T follicular helper cell (primary cell): ENCODE measurements at regions not wholly inside any gene's neighbourhood (a gene's known extent, or its start where the extent isn't known, plus 50 kb on each side); places are given as distances from the start of the nearest gene placed in this dataset.
"Not testable (repeated sequence)": the region's sequence is repeated elsewhere in the genome, so short reads cannot be mapped to it uniquely, and the experiment has no call there.

Experiments used
- DNase-seq: peaks from one replicate; pipeline ENCODE4 v3.0.0-alpha.2; 2020; ENCODE audit warnings: low read depth

DNA sequence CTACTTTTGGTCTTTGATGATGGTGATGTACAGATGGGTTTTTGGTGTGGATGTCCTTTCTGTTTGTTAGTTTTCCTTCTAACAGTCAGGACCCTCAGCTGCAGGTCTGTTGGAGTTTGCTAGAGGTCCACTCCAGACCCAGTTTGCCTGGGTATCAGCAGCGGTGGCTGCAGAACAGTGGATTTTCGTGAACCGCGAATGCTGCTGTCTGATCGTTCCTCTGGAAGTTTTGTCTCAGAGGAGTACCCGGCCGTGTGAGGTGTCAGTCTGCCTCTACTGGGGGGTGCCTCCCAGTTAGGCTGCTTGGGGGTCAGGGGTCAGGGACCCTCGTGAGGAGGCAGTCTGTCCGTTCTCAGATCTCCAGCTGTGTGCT lies 56.6 kb upstream of the TNFAIP8 start:
- DNase-seq, result not testable (repeated sequence)

DNA sequence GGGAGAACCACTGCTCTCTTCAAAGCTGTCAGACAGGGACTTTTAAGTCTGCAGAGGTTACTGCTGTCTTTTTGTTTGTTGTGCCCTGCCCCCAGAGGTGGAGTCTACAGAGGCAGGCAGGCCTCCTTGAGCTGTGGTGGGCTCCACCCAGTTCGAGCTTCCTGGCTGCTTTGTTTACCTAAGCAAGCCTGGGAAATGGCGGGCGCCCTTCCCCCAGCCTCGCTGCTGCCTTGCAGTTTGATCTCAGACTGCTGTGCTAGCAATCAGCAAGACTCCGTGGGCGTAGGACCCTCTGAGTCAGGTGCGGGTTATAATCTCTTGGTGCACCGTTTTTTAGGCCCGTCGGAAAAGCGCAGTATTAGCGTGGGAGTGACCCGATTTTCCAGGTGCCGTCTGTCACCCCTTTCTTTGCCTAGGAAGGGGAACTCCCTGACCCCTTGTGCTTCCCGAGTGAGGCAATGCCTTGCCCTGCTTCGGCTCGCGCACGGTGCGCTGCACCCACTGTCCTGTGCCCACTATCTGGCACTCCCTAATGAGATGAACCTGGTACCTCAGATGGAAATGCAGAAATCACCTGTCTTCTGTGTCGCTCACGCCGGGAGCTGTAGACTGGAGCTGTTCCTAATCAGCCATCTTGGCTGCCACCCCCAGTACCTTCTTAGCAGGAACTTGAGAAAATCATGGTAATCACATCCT lies 56.1 kb upstream of the TNFAIP8 start:
- peak; percentile 82 for DNase-seq

DNA sequence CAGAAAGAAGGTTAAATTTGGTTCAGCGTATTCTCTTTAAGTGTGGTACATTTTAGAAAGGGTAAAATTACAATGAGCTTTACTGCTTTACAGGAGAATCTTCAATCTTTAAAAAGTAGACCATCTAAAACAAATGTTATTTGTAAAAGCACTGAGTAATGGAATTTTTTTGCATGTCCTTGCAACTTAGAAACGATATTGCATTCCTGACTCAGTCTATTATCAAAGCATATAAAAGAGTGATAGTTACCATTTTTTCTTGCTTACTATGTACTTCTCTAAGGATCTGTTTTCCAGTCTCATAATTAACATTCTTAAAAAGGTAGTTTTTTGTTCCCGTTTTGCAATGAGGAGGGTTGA lies 55.5 kb upstream of the TNFAIP8 start:
- no peak for DNase-seq

DNA sequence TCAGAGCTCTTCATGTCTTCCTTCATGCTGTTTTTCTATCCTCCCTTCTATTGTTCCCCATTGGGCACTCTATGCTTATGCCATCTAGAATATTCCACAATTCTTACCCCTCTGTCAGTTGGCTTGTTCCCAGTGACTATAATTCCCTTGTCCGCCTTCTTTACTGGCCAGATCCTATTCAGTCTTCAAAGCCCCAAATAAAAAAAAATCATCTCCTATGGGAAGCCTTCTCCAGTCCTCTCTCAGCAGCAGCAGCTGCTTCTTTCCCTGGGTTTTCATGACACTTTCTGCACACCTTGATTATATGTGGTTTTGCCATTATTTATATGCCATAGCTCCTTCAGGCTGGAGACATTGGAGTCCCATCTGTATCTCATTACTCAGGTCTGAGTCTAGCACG lies 54.6 kb upstream of the TNFAIP8 start:
- DNase-seq, result no peak

DNA sequence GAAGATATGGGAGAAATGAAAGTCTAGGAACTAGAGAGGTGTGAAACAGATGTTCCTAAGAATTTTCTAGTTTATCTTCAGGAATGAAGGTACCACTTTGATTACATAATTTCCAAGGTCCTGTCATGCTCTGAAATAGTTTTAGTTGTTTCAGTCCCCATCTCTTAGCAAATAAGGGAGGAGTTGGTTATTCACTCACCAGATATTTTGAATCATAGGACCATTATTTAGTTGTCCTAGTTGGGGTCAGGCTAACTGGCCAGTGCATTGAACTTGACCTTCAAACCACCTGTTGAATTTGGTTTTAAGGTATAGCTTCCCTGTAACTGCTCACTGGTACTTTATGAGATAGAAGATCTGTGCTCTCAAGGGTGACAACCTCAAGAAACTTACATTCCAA lies 53.9 kb upstream of the TNFAIP8 start:
- no peak for DNase-seq

DNA sequence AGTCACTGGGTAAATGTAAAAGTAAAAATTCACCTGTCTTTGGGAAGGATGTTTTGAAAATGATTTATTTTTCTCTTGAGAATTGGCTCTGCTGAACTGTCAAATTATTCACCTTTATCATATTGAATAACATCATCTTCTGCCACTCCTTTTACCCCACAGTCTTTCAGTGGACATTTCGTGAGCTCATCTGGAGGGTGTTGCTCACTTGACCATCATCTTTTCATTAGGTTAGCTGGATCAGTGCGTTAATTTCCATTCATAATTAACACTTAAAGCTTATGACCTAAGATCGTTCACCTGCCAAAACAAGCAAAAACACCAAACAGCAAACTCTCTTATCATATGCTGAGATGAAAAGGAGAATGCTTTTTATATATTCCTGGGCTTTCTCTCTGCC lies 53.4 kb upstream of the TNFAIP8 start:
- no peak for DNase-seq

DNA sequence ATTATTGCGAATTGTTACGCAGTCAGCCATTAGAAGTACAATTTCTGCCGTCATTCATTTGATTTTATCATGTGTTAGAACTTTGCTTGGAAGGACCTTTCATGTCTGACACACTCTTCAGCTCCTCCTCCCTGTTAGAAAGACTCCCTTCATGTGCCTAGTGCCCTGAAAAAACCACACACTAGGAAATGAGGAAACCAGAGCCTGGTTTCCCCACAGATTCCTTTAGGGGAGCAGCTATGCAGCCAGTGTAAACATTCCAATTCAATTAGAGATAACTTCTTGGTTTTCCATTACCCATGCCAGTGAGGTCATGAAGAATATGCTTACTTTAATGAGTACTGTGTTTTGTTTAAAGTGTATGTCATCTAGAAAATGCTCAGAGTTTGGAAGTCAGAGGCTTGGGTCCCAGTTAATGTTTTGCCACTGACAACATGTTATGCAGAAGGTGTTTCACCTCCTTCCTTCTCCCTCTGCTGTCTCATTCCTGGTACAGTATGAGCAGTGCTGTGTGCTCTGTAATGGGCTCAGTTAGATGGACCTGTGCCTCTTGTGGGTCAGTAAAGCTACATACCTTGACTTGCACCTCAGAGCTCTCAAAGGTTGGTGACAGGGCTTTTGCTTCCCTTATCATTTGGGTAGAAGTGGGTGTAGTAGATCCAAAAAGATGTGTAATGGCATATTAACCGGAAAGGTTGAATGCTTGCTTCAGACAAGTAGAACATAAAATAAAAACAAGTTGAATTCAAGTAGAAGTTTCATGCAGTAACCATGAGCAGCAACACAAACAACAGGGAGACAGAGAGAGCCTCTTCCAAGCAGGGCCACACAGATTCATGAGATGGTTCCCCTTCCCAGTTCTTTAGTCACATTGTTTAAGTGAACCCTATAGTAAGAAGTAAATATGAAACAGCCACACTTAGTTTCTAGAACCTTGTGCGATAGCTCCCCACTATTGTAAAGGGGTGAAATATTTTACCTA lies 52.6 kb upstream of the TNFAIP8 start:
- DNase-seq, result no peak

DNA sequence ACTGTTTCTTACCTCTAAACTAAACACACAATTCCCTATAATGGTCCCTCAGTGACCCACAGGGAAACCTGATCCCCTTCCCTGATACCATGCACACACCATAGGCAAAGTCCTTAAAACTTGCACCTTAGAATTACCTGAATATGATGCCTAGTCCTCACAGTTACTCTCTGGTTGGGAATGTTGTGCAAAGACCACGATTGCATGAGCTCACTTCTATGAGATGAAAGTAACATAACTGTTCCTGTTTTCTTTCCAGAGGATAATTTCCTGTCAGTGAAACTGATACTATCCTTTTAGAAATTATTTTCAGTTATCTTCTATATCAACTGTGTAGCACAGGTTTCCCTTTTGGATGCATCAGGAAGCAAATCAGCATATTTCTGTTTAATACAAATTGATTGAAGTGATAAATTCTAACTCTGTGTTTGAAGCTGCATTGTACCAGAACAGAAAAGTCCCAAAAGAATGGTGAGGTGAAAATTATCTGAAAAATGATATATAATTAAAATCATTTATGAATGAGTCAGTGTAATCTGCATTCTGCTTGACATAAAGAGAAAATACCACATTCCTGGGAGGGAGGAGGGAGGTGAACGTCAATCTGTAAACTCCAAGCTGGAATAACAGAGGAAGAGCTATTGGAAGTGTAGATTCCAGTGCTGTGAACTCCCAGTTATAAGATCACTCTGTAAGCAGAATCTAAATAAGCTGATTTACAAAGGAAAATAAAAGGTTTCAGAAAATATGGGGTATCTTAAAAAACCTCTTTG lies 51.2 kb upstream of the TNFAIP8 start:
- no peak for DNase-seq
